ENCODE measurements at regions not wholly inside any gene's neighbourhood (a gene's known extent, or its start where the extent isn't known, plus 50 kb on each side); places are given as distances from the start of the nearest gene placed in this dataset.
"Not testable (repeated sequence)": the region's sequence is repeated elsewhere in the genome, so short reads cannot be mapped to it uniquely, and the experiment has no call there.

GRCh38 chr10:55786461-55787050 is 574.5 kb downstream of the ZWINT start:
- Mint-ChIP-seq H3K4me3 (no peak overlapping the region), H3K9me3 (peaks cover 4% of the 10 kb centered on the region), H3K4me1 (ENCODE audit: low read depth) (no peaks in the 10 kb centered on the region), H3K27me3 (ENCODE audit: low read depth) (no peaks in the 10 kb centered on the region), H3K27ac (no peak overlapping the region), H3K36me3 (ENCODE audit: low read depth) (no peaks in the 10 kb centered on the region)
- intact Hi-C loops (cut with micrococcal nuclease), result no loop called here
- no peak for DNase-seq
- CTCF ChIA-PET, result no interaction called here

- Mint-ChIP-seq H3K36me3 (ENCODE audit: low read depth) (no peaks in the 10 kb centered on the region), H3K4me1 (ENCODE audit: low read depth) (no peaks in the 10 kb centered on the region), H3K4me3 (no peak overlapping the region), H3K27ac (no peak overlapping the region), H3K27me3 (ENCODE audit: low read depth) (no peaks in the 10 kb centered on the region), H3K9me3 (peaks cover 3% of the 10 kb centered on the region)
- CTCF ChIA-PET, result no interaction called here
- intact Hi-C loops (cut with micrococcal nuclease), result no loop called here
- DNase-seq, result no peak
Measured at GRCh38 chr10:55782181-55782580, 578.9 kb downstream of the ZWINT start.

GRCh38 chr10:55766212-55766611 is 594.8 kb downstream of the ZWINT start:
- H3K27me3 Mint-ChIP-seq (ENCODE audit: low read depth), result no peaks in the 10 kb centered on the region
- CTCF ChIA-PET, result no interaction called here

GRCh38 chr10:55750458-55750857 is 610.6 kb downstream of the ZWINT start:
- Mint-ChIP-seq H3K27ac (no peak overlapping the region), H3K4me3 (no peak overlapping the region), H3K4me1 (ENCODE audit: low read depth) (no peaks in the 10 kb centered on the region), H3K27me3 (ENCODE audit: low read depth) (no peaks in the 10 kb centered on the region), H3K9me3 (peaks cover 1% of the 10 kb centered on the region), H3K36me3 (ENCODE audit: low read depth) (no peaks in the 10 kb centered on the region)
- intact Hi-C loops (cut with micrococcal nuclease), result no loop called here
- no peak for DNase-seq
- CTCF ChIA-PET, result no interaction called here

More at GRCh38 chr10:55766212-55766611, 594.8 kb downstream of the ZWINT start:
- Mint-ChIP-seq H3K4me3 (no peak overlapping the region), H3K36me3 (ENCODE audit: low read depth) (no peaks in the 10 kb centered on the region), H3K27ac (no peak overlapping the region), H3K4me1 (ENCODE audit: low read depth) (no peaks in the 10 kb centered on the region), H3K9me3 (peaks cover 2% of the 10 kb centered on the region)
- no peak for DNase-seq
- intact Hi-C loops (cut with micrococcal nuclease), result no loop called here

GRCh38 chr10:55747244-55747643 is 613.8 kb downstream of the ZWINT start:
- CTCF ChIA-PET, result no interaction called here
- H3K27me3 Mint-ChIP-seq (ENCODE audit: low read depth), result no peaks in the 10 kb centered on the region

GRCh38 chr10:55746002-55746401 is 615.1 kb downstream of the ZWINT start:
- Mint-ChIP-seq H3K27me3 (ENCODE audit: low read depth) (no peaks in the 10 kb centered on the region), H3K4me3 (no peak overlapping the region), H3K36me3 (ENCODE audit: low read depth) (no peaks in the 10 kb centered on the region), H3K4me1 (ENCODE audit: low read depth) (no peaks in the 10 kb centered on the region), H3K9me3 (peaks cover 6% of the 10 kb centered on the region), H3K27ac (no peak overlapping the region)
- intact Hi-C loops (cut with micrococcal nuclease), result no loop called here
- CTCF ChIA-PET, result no interaction called here
- DNase-seq, result no peak

More at GRCh38 chr10:55747244-55747643, 613.8 kb downstream of the ZWINT start:
- Mint-ChIP-seq H3K36me3 (ENCODE audit: low read depth) (no peaks in the 10 kb centered on the region), H3K4me1 (ENCODE audit: low read depth) (no peaks in the 10 kb centered on the region), H3K27ac (no peak overlapping the region), H3K4me3 (no peak overlapping the region), H3K9me3 (peaks cover 3% of the 10 kb centered on the region)
- intact Hi-C loops (cut with micrococcal nuclease), result no loop called here
- no peak for DNase-seq

GRCh38 chr10:55742487-55742886 is 618.6 kb downstream of the ZWINT start:
- CTCF ChIA-PET, result no interaction called here
- no peak overlapping the region for H3K4me3 Mint-ChIP-seq
- H3K36me3 Mint-ChIP-seq (ENCODE audit: low read depth), result no peaks in the 10 kb centered on the region
- H3K9me3 Mint-ChIP-seq, result peaks cover 6% of the 10 kb centered on the region
- H3K27ac Mint-ChIP-seq, result no peak overlapping the region
- intact Hi-C loops (cut with micrococcal nuclease), result loop anchor here (5.0 kb wide), 1 partner anchor 650 kb away; no protein-coding TSS in a partner anchor
- DNase-seq, result no peak
- no peaks in the 10 kb centered on the region for H3K4me1 Mint-ChIP-seq (ENCODE audit: low read depth)
- H3K27me3 Mint-ChIP-seq (ENCODE audit: low read depth), result no peaks in the 10 kb centered on the region

GRCh38 chr10:55740767-55741166 is 620.3 kb downstream of the ZWINT start:
- H3K36me3 Mint-ChIP-seq (ENCODE audit: low read depth); H3K27me3 Mint-ChIP-seq (ENCODE audit: low read depth); CTCF ChIA-PET; H3K4me1 Mint-ChIP-seq (ENCODE audit: low read depth); H3K27ac Mint-ChIP-seq; H3K4me3 Mint-ChIP-seq; H3K9me3 Mint-ChIP-seq; DNase-seq: not testable (repeated sequence)
- intact Hi-C loops (cut with micrococcal nuclease), result loop anchor here (5.0 kb wide), 1 partner anchor 648 kb away; no protein-coding TSS in a partner anchor

- intact Hi-C loops (cut with micrococcal nuclease), result loop anchor here (5.0 kb wide), 1 partner anchor 648 kb away; no protein-coding TSS in a partner anchor
- Mint-ChIP-seq H3K4me3 (no peak overlapping the region), H3K36me3 (ENCODE audit: low read depth) (no peaks in the 10 kb centered on the region), H3K27ac (no peak overlapping the region), H3K4me1 (ENCODE audit: low read depth) (no peaks in the 10 kb centered on the region), H3K27me3 (ENCODE audit: low read depth) (no peaks in the 10 kb centered on the region), H3K9me3 (peaks cover 5% of the 10 kb centered on the region)
- CTCF ChIA-PET, result no interaction called here
- no peak for DNase-seq
Measured at GRCh38 chr10:55740110-55740509, 620.9 kb downstream of the ZWINT start.

GRCh38 chr10:55734112-55734511 is 626.9 kb downstream of the ZWINT start:
- Mint-ChIP-seq H3K27me3 (ENCODE audit: low read depth) (no peaks in the 10 kb centered on the region), H3K36me3 (ENCODE audit: low read depth) (no peaks in the 10 kb centered on the region), H3K4me3 (no peak overlapping the region), H3K4me1 (ENCODE audit: low read depth) (no peaks in the 10 kb centered on the region), H3K27ac (no peak overlapping the region), H3K9me3 (peaks cover 2% of the 10 kb centered on the region)
- intact Hi-C loops (cut with micrococcal nuclease), result no loop called here
- CTCF ChIA-PET, result no interaction called here
- DNase-seq, result no peak

- Mint-ChIP-seq H3K4me3 (no peak overlapping the region), H3K27me3 (ENCODE audit: low read depth) (no peaks in the 10 kb centered on the region), H3K4me1 (ENCODE audit: low read depth) (no peaks in the 10 kb centered on the region), H3K27ac (no peak overlapping the region), H3K36me3 (ENCODE audit: low read depth) (no peaks in the 10 kb centered on the region), H3K9me3 (peaks cover 9% of the 10 kb centered on the region)
- intact Hi-C loops (cut with micrococcal nuclease), result no loop called here
- DNase-seq, result no peak
- CTCF ChIA-PET, result no interaction called here
Measured at GRCh38 chr10:55704950-55705349, 656.1 kb downstream of the ZWINT start.

GRCh38 chr10:55668326-55668922 is 692.6 kb downstream of the ZWINT start:
- H3K4me3 Mint-ChIP-seq, result no peak overlapping the region
- no peak for DNase-seq
- no peaks in the 10 kb centered on the region for H3K27me3 Mint-ChIP-seq (ENCODE audit: low read depth)
- no peaks in the 10 kb centered on the region for H3K36me3 Mint-ChIP-seq (ENCODE audit: low read depth)
- H3K27ac Mint-ChIP-seq, result no peak overlapping the region
- H3K4me1 Mint-ChIP-seq (ENCODE audit: low read depth), result no peaks in the 10 kb centered on the region
- intact Hi-C loops (cut with micrococcal nuclease), result no loop called here
- CTCF ChIA-PET, result interaction anchor here (0.6 kb wide), 1 partner anchor 97 kb away, joined by 3 read pairs; no protein-coding TSS in a partner anchor
- H3K9me3 Mint-ChIP-seq, result peaks cover 16% of the 10 kb centered on the region

GRCh38 chr10:55653531-55653930 is 707.5 kb downstream of the ZWINT start:
- Mint-ChIP-seq H3K4me3 (no peak overlapping the region), H3K27ac (no peak overlapping the region), H3K4me1 (ENCODE audit: low read depth) (no peaks in the 10 kb centered on the region), H3K9me3 (peaks cover 7% of the 10 kb centered on the region), H3K36me3 (ENCODE audit: low read depth) (no peaks in the 10 kb centered on the region), H3K27me3 (ENCODE audit: low read depth) (no peaks in the 10 kb centered on the region)
- no peak for DNase-seq
- intact Hi-C loops (cut with micrococcal nuclease), result no loop called here
- CTCF ChIA-PET, result no interaction called here

Measured in activated naive CD4-positive, alpha-beta T cell treated with anti-CD3 and anti-CD28 coated beads for 36 hours (primary cell).